GM12878 (cell line): ENCODE measurements at regions not wholly inside any gene's neighbourhood (a gene's known extent, or its start where the extent isn't known, plus 50 kb on each side); places are given as distances from the start of the nearest gene placed in this dataset.

ENCODE experiments used
- ATAC-seq: fragments of 200-7000 bp; cut with Tn5 transposase; 3 replicates; pipeline ENCODE4 v1.9.1; 2020; ENCODE audit warnings: mild to moderate bottlenecking, moderate library complexity
- BruUV-seq: library from RNA; stranded (reverse); fragments of 400-500 nt; replicated peaks from 2 replicates; lab custom pipeline; 2021; lab: Mats Ljungman, UMichigan
- CTCF ChIA-PET: fragments of 300-600 bp; sonication (Branson Sonifier 250); formaldehyde crosslinking; extraction: SDS; loops from one replicate; lab custom pipeline; 2021; ENCODE audit warnings: inconsistent platforms; lab: Yijun Ruan, JAX
- POLR2A ChIA-PET: fragments of 350-600 bp; formaldehyde crosslinking; extraction: SDS; loops from one replicate; lab custom pipeline; 2021; ENCODE audit warnings: inconsistent platforms; lab: Charles Lee
- RAD21 ChIA-PET: fragments of 300-600 bp; sonication (Branson Sonifier 250); formaldehyde crosslinking; loops from one replicate; lab custom pipeline; 2023; ENCODE audit warnings: antibody characterized with exemption; ENCODE audit not compliant: unreplicated experiment; lab: Charles Lee
- SMC1A ChIA-PET: fragments of 300-600 bp; sonication (Branson Sonifier 250); formaldehyde crosslinking; loops from one replicate; lab custom pipeline; 2023; ENCODE audit not compliant: unreplicated experiment, uncharacterized antibody; lab: Charles Lee
- DNase-seq: peaks from one replicate; pipeline ENCODE4 v3.0.0-alpha.2; 2011; ENCODE audit warnings: low read depth, low spot score
- FAIRE-seq: peaks from 3 replicates; lab custom pipeline; 2011; peaks lifted over from hg19 to GRCh38; lab: Jason Lieb, UNC
- H2AFZ ChIP-seq: 2 replicates; pipeline ENCODE4 v1.6.0; 2011; ENCODE audit warnings: low read depth, low read length, control low read depth; ENCODE audit not compliant: control insufficient read depth
- H3K27ac ChIP-seq: 2 replicates; pipeline ENCODE4 v1.5.1; 2011; ENCODE audit warnings: control low read depth; ENCODE audit not compliant: control insufficient read depth, insufficient read depth
- H3K27me3 ChIP-seq, 2 experiments: replicated peaks in 1 of 2; 2 replicates each; pipeline versions ENCODE4 v1.6.0 to v1.6.1; 2011; ENCODE audit warnings: low read length in 1 of 2; ENCODE audit not compliant: control insufficient read depth in 2 of 2, insufficient read depth in 2 of 2
- H3K36me3 ChIP-seq, 2 experiments: 2 replicates each; pipeline ENCODE4 v1.5.1; 2011; ENCODE audit warnings: low read length in 1 of 2; ENCODE audit not compliant: control insufficient read depth in 2 of 2, insufficient read depth in 2 of 2
- H3K4me1 ChIP-seq: 2 replicates; pipeline ENCODE4 v1.6.1; 2011; ENCODE audit warnings: mild to moderate bottlenecking, low read length, moderate library complexity, mixed read lengths; ENCODE audit not compliant: control insufficient read depth, insufficient read depth
- H3K4me2 ChIP-seq: 2 replicates; pipeline ENCODE4 v1.6.0; 2011; ENCODE audit warnings: control low read depth; ENCODE audit not compliant: control insufficient read depth, insufficient read depth
- H3K4me3 ChIP-seq: fragments of 200-600 bp; sonication (generic); 2 replicates; pipeline ENCODE4 v1.5.1; 2016
- H3K79me2 ChIP-seq: 2 replicates; pipeline ENCODE4 v1.6.0; 2011; ENCODE audit warnings: low read length; ENCODE audit not compliant: control insufficient read depth, insufficient read depth
- H3K9ac ChIP-seq: 2 replicates; pipeline ENCODE4 v1.8.0; 2011; ENCODE audit warnings: low read length, control low read depth, mixed read lengths; ENCODE audit not compliant: control insufficient read depth, insufficient read depth
- H3K9me3 ChIP-seq: replicated peaks from 3 replicates; pipeline ENCODE4 v1.5.1; 2011; ENCODE audit warnings: mild to moderate bottlenecking, low read length; ENCODE audit not compliant: control insufficient read depth, insufficient read depth
- H4K20me1 ChIP-seq: 2 replicates; pipeline ENCODE4 v1.6.0; 2011; ENCODE audit not compliant: control insufficient read depth, insufficient read depth
- EED ChIP-seq: sonication (generic); IDR thresholded peaks from 2 replicates; pipeline ENCODE4 v1.6.1; 2016; ENCODE audit warnings: antibody characterized with exemption, low read depth
- MTA3 ChIP-seq: IDR thresholded peaks from 2 replicates; pipeline ENCODE4 v1.6.1; 2012; ENCODE audit warnings: low read length, inconsistent platforms, borderline replicate concordance
- RELB ChIP-seq: fragments of 450-650 bp; IDR thresholded peaks from 2 replicates; pipeline ENCODE4 v1.6.1; 2017; ENCODE audit warnings: low read depth, mild to moderate bottlenecking, moderate library complexity
- TCF12 ChIP-seq: IDR thresholded peaks from 2 replicates; pipeline ENCODE4 v1.6.1; 2011; ENCODE audit warnings: low read depth, mild to moderate bottlenecking, low read length
- USF2 ChIP-seq: IDR thresholded peaks from 2 replicates; pipeline ENCODE4 v1.6.1; 2011; ENCODE audit warnings: low read depth, low read length, improper control_type of control experiment, borderline replicate concordance
- WGBS: methylation state at CpG from one replicate; pipeline ENCODE4 v1.1.6; 2016; ENCODE audit warnings: low lambda C conversion rate; ENCODE audit not compliant: insufficient replicate concordance, insufficient coverage; ENCODE audit errors: missing lambda C conversion rate; 5-methylcytosine and 5-hydroxymethylcytosine counted together
- in situ Hi-C: fragments of 300-500 bp; cut with MboI; formaldehyde crosslinking; loops from 9 replicates; pipeline ENCODE4 v1.14.3; 2018; ENCODE audit warnings: mixed read lengths
- intact Hi-C: fragments of 100-400 bp; cut with micrococcal nuclease; formaldehyde crosslinking; loops from one replicate; pipeline ENCODE4 v1.14.2; 2022; ENCODE audit not compliant: unreplicated experiment

GRCh38 chr18:75723521-75724340 lies 296.2 kb upstream of the SMIM21 start:
- no peak overlapping the region for H3K9ac ChIP-seq
- FAIRE-seq (no peak), DNase-seq (no peak), ATAC-seq (no peak)
- no peak overlapping the region for H3K4me2 ChIP-seq
- ChIA-PET SMC1A (no interaction called here), CTCF (no interaction called here), RAD21 (no interaction called here), POLR2A (no interaction called here)
- in situ Hi-C loops, result no loop called here
- no peak overlapping the region for H2AFZ ChIP-seq
- H3K27ac ChIP-seq, result no peak overlapping the region
- no peaks in the 10 kb centered on the region for H4K20me1 ChIP-seq
- WGBS, result 57% methylated on average over 10 of the region's 10 CpGs
- no peaks in the 10 kb centered on the region for H3K27me3 ChIP-seq
- intact Hi-C loops, result no loop called here
- H3K4me3 ChIP-seq, result no peak overlapping the region
- no peaks in the 10 kb centered on the region for H3K36me3 ChIP-seq
- no peaks in the 10 kb centered on the region for H3K79me2 ChIP-seq
- TF ChIP-seq TCF12, result no peak
- H3K9me3 ChIP-seq, result no peaks in the 10 kb centered on the region
- H3K4me1 ChIP-seq, result no peaks in the 10 kb centered on the region
- no TSS peak for BruUV-seq

GRCh38 chr18:75714766-75715165 lies 287.3 kb upstream of the SMIM21 start:
- Histone ChIP-seq H3K36me3 (no peaks in the 10 kb centered on the region), H3K4me1 (no peaks in the 10 kb centered on the region), H3K79me2 (no peaks in the 10 kb centered on the region), H4K20me1 (no peaks in the 10 kb centered on the region), H3K4me3 (no peak overlapping the region), H3K4me2 (no peak overlapping the region), H2AFZ (no peak overlapping the region), H3K9ac (no peak overlapping the region), H3K27ac (no peak overlapping the region), H3K9me3 (no peaks in the 10 kb centered on the region), H3K27me3 (no peaks in the 10 kb centered on the region)
- WGBS, result 16% methylated on average over 3 of the region's 3 CpGs
- in situ Hi-C loops (no loop called here), intact Hi-C loops (no loop called here)
- TF ChIP-seq RELB (no peak), USF2 (no peak), EED (no peak), MTA3 (no peak)
- CTCF ChIA-PET, result no interaction called here
- RAD21 ChIA-PET, result no interaction called here
- FAIRE-seq (no peak), DNase-seq (no peak), ATAC-seq (no peak)
- no TSS peak for BruUV-seq
- POLR2A ChIA-PET, result no interaction called here
- SMC1A ChIA-PET, result no interaction called here
